Parathyroid adenoma (tissue), 2 donors: ENCODE measurements at regions not wholly inside any gene's neighbourhood (a gene's known extent, or its start where the extent isn't known, plus 50 kb on each side); places are given as distances from the start of the nearest gene placed in this dataset.

Source experiments
- H2AFZ ChIP-seq: fragments of 300-600 bp; sonication (generic); one replicate; pipeline ENCODE4 v1.7.0; 2017; ENCODE audit warnings: antibody characterized with exemption, mild to moderate bottlenecking
- H3K27ac ChIP-seq: fragments of 300-600 bp; sonication (generic); one replicate; pipeline ENCODE4 v1.7.0; 2017
- H3K27me3 ChIP-seq: fragments of 300-600 bp; sonication (generic); one replicate; pipeline ENCODE4 v1.7.0; 2017; ENCODE audit warnings: low read length; ENCODE audit not compliant: control insufficient read depth, insufficient read depth
- H3K36me3 ChIP-seq: fragments of 300-600 bp; sonication (generic); one replicate; pipeline ENCODE4 v1.7.0; 2017; ENCODE audit warnings: low read length; ENCODE audit not compliant: control insufficient read depth, insufficient read depth
- H3K4me1 ChIP-seq: fragments of 300-600 bp; sonication (generic); one replicate; pipeline ENCODE4 v1.7.0; 2017; ENCODE audit warnings: control low read depth
- H3K4me2 ChIP-seq: fragments of 300-600 bp; sonication (generic); one replicate; pipeline ENCODE4 v1.7.0; 2017; ENCODE audit warnings: low read length
- H3K4me3 ChIP-seq: fragments of 300-600 bp; sonication (generic); one replicate; pipeline ENCODE4 v1.7.0; 2017; ENCODE audit warnings: low read depth, low read length
- H3K79me2 ChIP-seq: fragments of 300-600 bp; sonication (generic); one replicate; pipeline ENCODE4 v1.7.0; 2017; ENCODE audit warnings: control low read depth
- H3K9ac ChIP-seq: fragments of 300-600 bp; sonication (generic); one replicate; pipeline ENCODE4 v1.7.0; 2017; ENCODE audit warnings: mild to moderate bottlenecking
- H3K9me3 ChIP-seq: fragments of 300-600 bp; sonication (generic); one replicate; pipeline ENCODE4 v1.7.0; 2017; ENCODE audit warnings: low read length; ENCODE audit not compliant: control insufficient read depth
- TF ChIP-seq, protein P1 (sequence below): fragments of 300-600 bp; sonication (generic); IDR thresholded peaks from one replicate; pipeline ENCODE4 v1.7.0; 2017; ENCODE audit warnings: antibody characterized with exemption, mild to moderate bottlenecking
- donor health status: primary hyperparathyroidism.

- no peak overlapping the region for H2AFZ ChIP-seq
- no peaks in the 10 kb centered on the region for H3K27me3 ChIP-seq
- no peaks in the 10 kb centered on the region for H3K9me3 ChIP-seq
- no peaks in the 10 kb centered on the region for H3K79me2 ChIP-seq
- TF ChIP-seq, protein P1, sequence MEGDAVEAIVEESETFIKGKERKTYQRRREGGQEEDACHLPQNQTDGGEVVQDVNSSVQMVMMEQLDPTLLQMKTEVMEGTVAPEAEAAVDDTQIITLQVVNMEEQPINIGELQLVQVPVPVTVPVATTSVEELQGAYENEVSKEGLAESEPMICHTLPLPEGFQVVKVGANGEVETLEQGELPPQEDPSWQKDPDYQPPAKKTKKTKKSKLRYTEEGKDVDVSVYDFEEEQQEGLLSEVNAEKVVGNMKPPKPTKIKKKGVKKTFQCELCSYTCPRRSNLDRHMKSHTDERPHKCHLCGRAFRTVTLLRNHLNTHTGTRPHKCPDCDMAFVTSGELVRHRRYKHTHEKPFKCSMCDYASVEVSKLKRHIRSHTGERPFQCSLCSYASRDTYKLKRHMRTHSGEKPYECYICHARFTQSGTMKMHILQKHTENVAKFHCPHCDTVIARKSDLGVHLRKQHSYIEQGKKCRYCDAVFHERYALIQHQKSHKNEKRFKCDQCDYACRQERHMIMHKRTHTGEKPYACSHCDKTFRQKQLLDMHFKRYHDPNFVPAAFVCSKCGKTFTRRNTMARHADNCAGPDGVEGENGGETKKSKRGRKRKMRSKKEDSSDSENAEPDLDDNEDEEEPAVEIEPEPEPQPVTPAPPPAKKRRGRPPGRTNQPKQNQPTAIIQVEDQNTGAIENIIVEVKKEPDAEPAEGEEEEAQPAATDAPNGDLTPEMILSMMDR = no peak
- no peak overlapping the region for H3K9ac ChIP-seq
- no peak overlapping the region for H3K4me3 ChIP-seq
- no peak overlapping the region for H3K27ac ChIP-seq
- no peak overlapping the region for H3K4me2 ChIP-seq
- H3K4me1 ChIP-seq = no peaks in the 10 kb centered on the region
- no peaks in the 10 kb centered on the region for H3K36me3 ChIP-seq
These were observed 87.4 kb upstream of the BACE2 start for GRCh38 chr21:41080485-41081121.

GRCh38 chr21:41086569-41086968, 81.4 kb upstream of the BACE2 start:
- Histone ChIP-seq H3K4me3 (no peak overlapping the region), H3K79me2 (no peaks in the 10 kb centered on the region), H3K27ac (no peak overlapping the region), H3K4me2 (no peak overlapping the region), H3K36me3 (no peaks in the 10 kb centered on the region), H3K4me1 (no peaks in the 10 kb centered on the region), H3K9me3 (no peaks in the 10 kb centered on the region), H3K27me3 (no peaks in the 10 kb centered on the region), H3K9ac (no peak overlapping the region), H2AFZ (no peak overlapping the region)
- TF ChIP-seq, protein P1 = no peak

DNA sequence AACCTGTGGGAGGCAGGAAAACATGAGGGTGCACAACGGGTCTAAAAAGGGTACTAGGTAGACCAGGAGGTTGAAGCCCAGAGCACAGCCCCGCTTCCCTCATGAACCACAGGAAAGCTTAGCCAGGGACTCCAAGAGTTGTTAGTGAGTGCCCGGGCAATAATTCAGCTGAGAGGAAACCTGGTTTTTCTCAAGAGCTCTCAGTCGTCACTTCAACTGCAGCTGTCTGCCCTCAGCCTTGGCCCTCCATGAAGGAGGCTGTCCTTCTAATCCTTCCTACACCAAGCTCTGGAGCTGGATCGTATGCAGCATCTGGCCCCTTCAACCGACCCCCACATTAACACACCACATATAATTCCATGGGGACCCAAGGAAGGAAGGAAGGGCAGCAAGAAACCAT, 77.0 kb upstream of the BACE2 start:
- Histone ChIP-seq H2AFZ (no peak overlapping the region), H3K4me1 (no peaks in the 10 kb centered on the region), H3K79me2 (no peaks in the 10 kb centered on the region), H3K9ac (no peak overlapping the region), H3K4me3 (no peak overlapping the region), H3K4me2 (no peak overlapping the region), H3K27ac (no peak overlapping the region), H3K27me3 (no peaks in the 10 kb centered on the region), H3K9me3 (no peaks in the 10 kb centered on the region), H3K36me3 (no peaks in the 10 kb centered on the region)
- TF ChIP-seq, protein P1 = no peak

DNA sequence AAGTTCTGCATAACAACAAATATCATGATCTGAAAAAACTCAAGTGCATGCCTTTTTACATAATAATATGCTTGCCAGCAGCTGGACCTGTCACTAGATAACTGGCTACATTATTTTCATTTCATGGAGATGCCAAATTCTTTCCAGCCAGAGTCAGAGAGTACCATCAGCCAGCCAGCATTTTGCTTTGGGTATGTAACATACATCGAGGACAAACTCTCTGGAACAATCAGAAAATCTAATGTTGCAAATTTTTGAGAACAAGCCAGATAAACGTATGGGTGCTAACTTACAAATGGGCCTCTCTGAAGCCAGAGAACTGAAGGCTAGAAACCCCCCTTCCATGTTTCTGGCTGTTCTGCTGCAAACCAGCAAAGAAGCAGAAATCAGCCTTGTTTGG, 76.3 kb upstream of the BACE2 start:
- Histone ChIP-seq H3K36me3 (no peaks in the 10 kb centered on the region), H2AFZ (peak overlapping the region; percentile 22), H3K4me2 (no peak overlapping the region), H3K9ac (no peak overlapping the region), H3K79me2 (no peaks in the 10 kb centered on the region), H3K9me3 (no peaks in the 10 kb centered on the region), H3K27me3 (no peaks in the 10 kb centered on the region), H3K4me3 (no peak overlapping the region), H3K4me1 (no peaks in the 10 kb centered on the region), H3K27ac (no peak overlapping the region)
- TF ChIP-seq, protein P1 = no peak

DNA sequence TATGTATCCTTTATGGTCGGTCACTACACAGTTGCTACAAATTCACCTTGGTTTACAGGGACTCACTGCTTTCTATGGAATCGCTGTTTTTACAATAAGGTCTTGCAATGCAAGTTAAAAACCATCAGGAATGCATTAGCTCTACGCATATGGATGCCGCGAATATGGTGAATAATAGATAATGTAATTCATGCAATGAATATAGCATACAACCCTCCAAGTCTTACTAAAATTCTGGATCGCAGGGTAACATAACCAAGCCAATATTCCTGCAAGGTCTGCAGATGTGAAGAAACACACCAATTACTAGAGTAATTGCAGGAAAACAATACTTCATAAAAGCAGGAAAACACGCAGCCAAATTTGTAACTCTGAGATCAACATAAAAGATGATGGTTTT, 75.6 kb upstream of the BACE2 start:
- Histone ChIP-seq H3K27ac (no peak overlapping the region), H3K4me2 (no peak overlapping the region), H3K36me3 (no peaks in the 10 kb centered on the region), H3K9me3 (no peaks in the 10 kb centered on the region), H3K79me2 (no peaks in the 10 kb centered on the region), H3K4me1 (no peaks in the 10 kb centered on the region), H2AFZ (no peak overlapping the region), H3K4me3 (no peak overlapping the region), H3K27me3 (no peaks in the 10 kb centered on the region), H3K9ac (no peak overlapping the region)
- TF ChIP-seq, protein P1 = no peak
